Endothelial cell of umbilical vein (primary cell): ENCODE measurements at regions not wholly inside any gene's neighbourhood (a gene's known extent, or its start where the extent isn't known, plus 50 kb on each side); places are given as distances from the start of the nearest gene placed in this dataset.

ENCODE experiments used
- BruUV-seq: library from RNA; stranded (reverse); fragments of 400-500 nt; replicated peaks from 2 replicates; lab custom pipeline; 2021; lab: Mats Ljungman, UMichigan
- CTCF ChIA-PET: fragments of 300-600, 350-600 bp; sonication (Branson Sonifier 250); formaldehyde crosslinking; loops from one replicate; lab custom pipeline; 2021; ENCODE audit warnings: antibody characterized with exemption, inconsistent platforms; lab: Charles Lee
- POLR2A ChIA-PET: fragments of 300-600, 350-600 bp; sonication (Branson Sonifier 250); formaldehyde crosslinking; loops from one replicate; lab custom pipeline; 2021; ENCODE audit warnings: antibody characterized with exemption, inconsistent platforms; lab: Charles Lee
- DNase-seq: peaks from one replicate; pipeline ENCODE4 v3.0.0-alpha.2; 2011; ENCODE audit warnings: low read depth, low spot score
- FAIRE-seq: peaks from 2 replicates; lab custom pipeline; 2011; peaks lifted over from hg19 to GRCh38; lab: Jason Lieb, UNC
- H2AFZ ChIP-seq: 2 replicates; pipeline ENCODE4 v1.6.0; 2012; ENCODE audit warnings: low read depth, low read length, control low read depth, inconsistent platforms
- H3K27ac ChIP-seq: 2 replicates; pipeline ENCODE4 v1.5.1; 2011; ENCODE audit warnings: low read depth, mild to moderate bottlenecking, control low read depth, low read length, moderate library complexity; ENCODE audit not compliant: insufficient read depth
- H3K27me3 ChIP-seq, 2 experiments: 2 replicates each; pipeline versions ENCODE4 v1.6.0 to v1.6.1; 2011; ENCODE audit warnings: low read length in 2 of 2, mixed read lengths in 1 of 2; ENCODE audit not compliant: control insufficient read depth in 2 of 2, insufficient read depth in 2 of 2
- H3K36me3 ChIP-seq, 2 experiments: 2 replicates in 1 of 2; 3 replicates in 1 of 2; pipeline ENCODE4 v1.5.1; 2011; ENCODE audit warnings: low read length in 2 of 2, mild to moderate bottlenecking in 1 of 2, moderate library complexity in 1 of 2; ENCODE audit not compliant: control insufficient read depth in 2 of 2, insufficient read depth in 2 of 2; ENCODE audit errors: extremely low read depth in 1 of 2
- H3K4me1 ChIP-seq: 3 replicates; pipeline ENCODE4 v1.5.1; 2011; ENCODE audit warnings: mild to moderate bottlenecking, low read length; ENCODE audit not compliant: control insufficient read depth, insufficient read depth; ENCODE audit errors: extremely low read depth
- H3K4me2 ChIP-seq: 2 replicates; pipeline ENCODE4 v1.6.1; 2011; ENCODE audit warnings: low read length, control low read depth, mixed read lengths; ENCODE audit not compliant: insufficient read depth
- H3K4me3 ChIP-seq, 3 experiments: fragments of 200-600 bp in 1 of 3; sonication (generic), shearing (Covaris generic) in 1 of 3; replicated peaks in 1 of 3; 2 replicates each; pipeline ENCODE4 v1.5.1; 2011 to 2016; ENCODE audit warnings: control low read depth in 3 of 3, low read length in 3 of 3, mild to moderate bottlenecking in 2 of 3, inconsistent platforms in 1 of 3, low read depth in 1 of 3, moderate library complexity in 1 of 3; ENCODE audit not compliant: insufficient read depth in 1 of 3
- H3K79me2 ChIP-seq: 2 replicates; pipeline ENCODE4 v1.6.0; 2012; ENCODE audit warnings: low read length, inconsistent platforms; ENCODE audit not compliant: control insufficient read depth, insufficient read depth
- H3K9ac ChIP-seq: replicated peaks from 2 replicates; pipeline ENCODE3; 2011; ENCODE audit warnings: low read length, control low read depth; ENCODE audit not compliant: insufficient read depth; ENCODE audit errors: extremely low read depth
- H3K9me1 ChIP-seq: replicated peaks from 3 replicates; pipeline ENCODE4 v1.6.0; 2011; ENCODE audit warnings: mild to moderate bottlenecking, low read length; ENCODE audit not compliant: control insufficient read depth, insufficient read depth; ENCODE audit errors: extremely low read depth
- H3K9me3 ChIP-seq: replicated peaks from 2 replicates; pipeline ENCODE4 v1.5.1; 2012; ENCODE audit warnings: low read length, inconsistent platforms; ENCODE audit not compliant: control insufficient read depth, insufficient read depth
- H4K20me1 ChIP-seq: replicated peaks from 2 replicates; pipeline ENCODE3; 2011; ENCODE audit warnings: mild to moderate bottlenecking, low read length; ENCODE audit not compliant: control insufficient read depth, insufficient read depth; ENCODE audit errors: extremely low read depth
- CTCF ChIP-seq, 2 donors: IDR thresholded peaks; 1 replicate in 1 of 2; 2 replicates in 1 of 2; pipeline ENCODE4 v1.5.1; 2011; ENCODE audit warnings: low read length in 2 of 2, mild to moderate bottlenecking in 2 of 2, moderate library complexity in 2 of 2, control low read depth in 1 of 2, inconsistent platforms in 1 of 2, low read depth in 1 of 2; ENCODE audit not compliant: insufficient read depth in 1 of 2; ENCODE audit errors: extremely low read depth in 1 of 2
- EZH2 ChIP-seq: IDR thresholded peaks from 2 replicates; pipeline ENCODE4 v1.6.1; 2012; ENCODE audit warnings: borderline replicate concordance, low read depth, mild to moderate bottlenecking, moderate library complexity, low read length, inconsistent platforms; ENCODE audit not compliant: severe bottlenecking
- FOS ChIP-seq: IDR thresholded peaks from 2 replicates; pipeline ENCODE4 v1.6.1; 2011; ENCODE audit warnings: mild to moderate bottlenecking, low read length, moderate library complexity, borderline replicate concordance; ENCODE audit not compliant: insufficient read depth
- GATA2 ChIP-seq: IDR thresholded peaks from 2 replicates; pipeline ENCODE4 v1.7.0; 2011; ENCODE audit warnings: low read depth, mild to moderate bottlenecking, moderate library complexity, mixed read lengths, low read length; ENCODE audit not compliant: insufficient read length, insufficient read depth
- JUN ChIP-seq: IDR thresholded peaks from 2 replicates; pipeline ENCODE4 v1.6.1; 2011; ENCODE audit warnings: borderline replicate concordance, low read depth; ENCODE audit not compliant: insufficient read length, insufficient read depth
- MAX ChIP-seq: IDR thresholded peaks from 2 replicates; pipeline ENCODE4 v1.6.1; 2011; ENCODE audit not compliant: insufficient read depth, insufficient read length
- MYC ChIP-seq: IDR thresholded peaks from one replicate; pipeline ENCODE4 v1.6.1; 2011; ENCODE audit warnings: mild to moderate bottlenecking, low read depth, low read length
- POLR2A ChIP-seq: IDR thresholded peaks from 2 replicates; pipeline ENCODE4 v1.6.1; 2012; ENCODE audit warnings: low read depth, mild to moderate bottlenecking, control low read depth, low read length
- POLR2AphosphoS5 ChIP-seq: IDR thresholded peaks from 2 replicates; pipeline ENCODE4 v1.6.1; 2012; ENCODE audit warnings: low read depth, mild to moderate bottlenecking, control low read depth, low read length, moderate library complexity; ENCODE audit not compliant: insufficient read depth
- dilution Hi-C: fragments of 300-500 bp; cut with MboI; formaldehyde crosslinking; loops from one replicate; pipeline ENCODE4 v1.15.0; 2019; ENCODE audit warnings: low sequenced_read_pairs; ENCODE audit not compliant: extremely low pct_ligation_motif_present
- intact Hi-C: fragments of 100-400 bp; cut with micrococcal nuclease; formaldehyde crosslinking; loops from one replicate; pipeline ENCODE4 v1.10.0; 2022

GRCh38 chr22:49079743-49080500, 747.8 kb downstream of the BRD1 start:
- peaks cover 4% of the 10 kb centered on the region for H3K9me3 ChIP-seq
- BruUV-seq: no TSS peak

More at GRCh38 chr22:49079743-49080500, 747.8 kb downstream of the BRD1 start:
- intact Hi-C loops: no loop called here
- Histone ChIP-seq H3K4me2 (no peak overlapping the region), H3K36me3 (no peaks in the 10 kb centered on the region), H3K27ac (no peak overlapping the region), H3K79me2 (no peaks in the 10 kb centered on the region), H3K4me3 (no peak overlapping the region), H3K9me1 (no peaks in the 10 kb centered on the region), H3K4me1 (no peaks in the 10 kb centered on the region), H3K27me3 (no peaks in the 10 kb centered on the region), H4K20me1 (no peaks in the 10 kb centered on the region), H2AFZ (no peak overlapping the region), H3K9ac (no peak overlapping the region)
- TF ChIP-seq EZH2 (no peak), MAX (no peak), JUN (no peak), MYC (no peak), POLR2A (no peak), FOS (no peak), POLR2AphosphoS5 (no peak), CTCF (IDR thresholded peaks at IDR 0.05; ENCODE audit: extremely low read depth in 1 of 2, insufficient read depth in 1 of 2, low read depth in 1 of 2, low read length in 2 of 2) (no peak), GATA2 (no peak)
- FAIRE-seq (no peak), DNase-seq (no peak)
- ChIA-PET POLR2A (no interaction called here), CTCF (no interaction called here)
- dilution Hi-C loops: no loop called here
